ENCODE measurements at regions not wholly inside any gene's neighbourhood (a gene's known extent, or its start where the extent isn't known, plus 50 kb on each side); places are given as distances from the start of the nearest gene placed in this dataset.
A peak's percentile ranks its signal among the peaks of the same experiment; 100 is the strongest.

DNA sequence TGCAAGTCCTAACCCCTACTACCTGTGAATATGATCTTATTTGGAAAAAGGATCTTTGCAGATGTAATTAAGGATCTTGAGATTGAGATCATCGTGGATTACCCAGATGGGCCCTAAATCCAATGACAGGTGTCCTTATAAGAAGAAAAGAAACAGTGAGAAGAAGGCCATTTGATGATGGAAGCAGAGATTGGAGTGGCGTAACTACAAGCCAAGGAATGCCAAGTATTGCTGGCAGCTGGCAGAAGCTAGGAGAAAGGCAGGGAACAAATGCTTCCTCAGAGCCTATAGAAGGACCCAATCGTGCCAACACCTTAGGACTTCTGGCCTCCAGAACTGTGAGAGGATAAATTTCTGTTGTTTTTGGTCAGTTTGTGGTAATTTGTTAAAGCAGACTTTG lies 70.1 kb upstream of the PALM2AKAP2 start:
- TF ChIP-seq, protein P1, sequence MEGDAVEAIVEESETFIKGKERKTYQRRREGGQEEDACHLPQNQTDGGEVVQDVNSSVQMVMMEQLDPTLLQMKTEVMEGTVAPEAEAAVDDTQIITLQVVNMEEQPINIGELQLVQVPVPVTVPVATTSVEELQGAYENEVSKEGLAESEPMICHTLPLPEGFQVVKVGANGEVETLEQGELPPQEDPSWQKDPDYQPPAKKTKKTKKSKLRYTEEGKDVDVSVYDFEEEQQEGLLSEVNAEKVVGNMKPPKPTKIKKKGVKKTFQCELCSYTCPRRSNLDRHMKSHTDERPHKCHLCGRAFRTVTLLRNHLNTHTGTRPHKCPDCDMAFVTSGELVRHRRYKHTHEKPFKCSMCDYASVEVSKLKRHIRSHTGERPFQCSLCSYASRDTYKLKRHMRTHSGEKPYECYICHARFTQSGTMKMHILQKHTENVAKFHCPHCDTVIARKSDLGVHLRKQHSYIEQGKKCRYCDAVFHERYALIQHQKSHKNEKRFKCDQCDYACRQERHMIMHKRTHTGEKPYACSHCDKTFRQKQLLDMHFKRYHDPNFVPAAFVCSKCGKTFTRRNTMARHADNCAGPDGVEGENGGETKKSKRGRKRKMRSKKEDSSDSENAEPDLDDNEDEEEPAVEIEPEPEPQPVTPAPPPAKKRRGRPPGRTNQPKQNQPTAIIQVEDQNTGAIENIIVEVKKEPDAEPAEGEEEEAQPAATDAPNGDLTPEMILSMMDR (conservative IDR thresholded peaks at IDR 0.05; ENCODE audit: low read depth, low read length): no peak
- H3K4me3 ChIP-seq (ENCODE audit: low read depth, low read length): no peak overlapping the region

DNA sequence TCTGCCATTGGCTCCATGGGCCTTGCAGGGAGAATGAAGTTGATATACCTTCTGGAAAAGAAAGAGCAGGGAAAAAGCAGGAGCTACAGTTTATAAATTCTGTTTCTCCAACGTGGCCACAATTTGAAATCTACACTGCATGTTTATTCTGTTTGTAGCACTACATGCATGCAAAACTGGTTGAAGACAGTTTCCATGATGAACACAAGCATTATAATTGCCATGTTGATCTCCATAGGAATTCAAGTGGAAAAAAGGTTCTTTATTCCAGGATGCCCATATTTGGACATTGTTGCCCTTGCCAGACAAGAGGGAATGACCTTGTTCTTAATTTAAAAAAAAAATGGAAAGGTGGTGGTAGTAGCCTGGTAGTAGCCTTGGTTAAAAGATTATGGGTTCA lies 69.2 kb upstream of the PALM2AKAP2 start:
- no peak overlapping the region for H3K4me3 ChIP-seq (ENCODE audit: low read depth, low read length)
- no peak for DNase-seq (ENCODE audit: low read depth)
- TF ChIP-seq, protein P1 (conservative IDR thresholded peaks at IDR 0.05; ENCODE audit: low read depth, low read length): no peak

More for the DNA sequence above, 70.1 kb upstream of the PALM2AKAP2 start:
- no peak for DNase-seq (ENCODE audit: low read depth)

DNA sequence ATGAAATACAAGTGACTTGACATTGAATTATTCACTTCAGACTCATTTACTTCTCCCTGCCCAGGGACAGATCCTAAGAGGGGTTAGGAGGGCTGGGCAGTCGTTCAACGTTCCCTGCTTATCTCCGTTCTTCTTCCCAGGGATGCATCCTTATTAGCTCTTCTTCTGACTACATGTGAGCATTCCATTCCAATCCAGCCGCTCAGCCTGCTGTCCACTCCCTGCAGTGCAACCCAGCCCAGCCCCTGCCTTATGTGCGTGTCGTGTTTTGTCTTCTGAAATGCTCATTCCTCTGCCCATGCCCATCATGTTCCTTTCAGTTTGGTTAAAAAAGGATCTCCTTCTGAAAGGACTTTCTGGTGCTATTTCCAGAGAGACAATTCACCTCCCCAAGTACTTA lies 64.7 kb upstream of the PALM2AKAP2 start:
- TF ChIP-seq, protein P1 (conservative IDR thresholded peaks at IDR 0.05; ENCODE audit: low read depth, low read length): no peak
- DNase-seq (ENCODE audit: low read depth): no peak
- H3K4me3 ChIP-seq (ENCODE audit: low read depth, low read length): no peak overlapping the region

DNA sequence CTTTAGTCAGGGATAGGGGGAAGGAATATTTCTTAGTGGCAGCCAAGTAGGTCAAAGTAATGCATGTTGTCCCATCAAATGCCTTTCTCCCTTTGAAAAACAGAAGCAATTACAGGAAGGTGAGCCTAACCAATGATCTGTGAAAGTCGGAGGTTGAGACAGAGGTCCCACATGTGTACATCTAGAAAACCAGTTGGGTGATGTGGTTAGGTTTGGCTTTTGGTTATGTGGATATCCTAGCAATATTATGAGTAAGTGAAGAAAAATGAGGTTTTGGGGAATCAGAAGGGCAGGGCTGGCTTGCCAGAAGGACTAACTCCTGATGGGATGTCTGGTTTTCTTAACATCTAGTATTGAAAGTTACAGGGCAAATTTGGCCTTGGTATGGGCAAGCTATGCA lies 63.4 kb upstream of the PALM2AKAP2 start:
- H3K4me3 ChIP-seq (ENCODE audit: low read depth, low read length): no peak overlapping the region
- no peak for DNase-seq (ENCODE audit: low read depth)
- TF ChIP-seq, protein P1 (conservative IDR thresholded peaks at IDR 0.05; ENCODE audit: low read depth, low read length): no peak

DNA sequence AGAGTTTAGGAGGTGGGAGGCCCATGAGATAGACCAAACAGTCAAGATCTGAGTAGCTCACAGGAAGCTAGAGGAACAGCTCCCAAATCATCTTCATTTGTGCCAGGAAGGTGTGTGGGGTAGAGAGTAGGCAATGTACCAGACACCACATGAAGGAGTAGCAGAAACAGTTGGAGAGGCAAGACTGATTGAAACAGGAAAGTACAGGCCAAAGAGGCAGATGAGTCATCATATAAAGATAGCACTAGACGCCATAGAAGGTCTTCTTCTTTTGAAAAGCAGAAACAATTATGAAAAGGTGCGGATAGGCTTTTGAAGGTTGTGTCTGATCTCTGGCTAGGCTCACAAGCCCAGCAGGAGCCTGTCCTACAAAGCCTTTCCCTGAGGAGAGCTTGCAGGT lies 62.7 kb upstream of the PALM2AKAP2 start:
- TF ChIP-seq, protein P1 (conservative IDR thresholded peaks at IDR 0.05; ENCODE audit: low read depth, low read length): no peak
- no peak overlapping the region for H3K4me3 ChIP-seq (ENCODE audit: low read depth, low read length)
- DNase-seq (ENCODE audit: low read depth): no peak

DNA sequence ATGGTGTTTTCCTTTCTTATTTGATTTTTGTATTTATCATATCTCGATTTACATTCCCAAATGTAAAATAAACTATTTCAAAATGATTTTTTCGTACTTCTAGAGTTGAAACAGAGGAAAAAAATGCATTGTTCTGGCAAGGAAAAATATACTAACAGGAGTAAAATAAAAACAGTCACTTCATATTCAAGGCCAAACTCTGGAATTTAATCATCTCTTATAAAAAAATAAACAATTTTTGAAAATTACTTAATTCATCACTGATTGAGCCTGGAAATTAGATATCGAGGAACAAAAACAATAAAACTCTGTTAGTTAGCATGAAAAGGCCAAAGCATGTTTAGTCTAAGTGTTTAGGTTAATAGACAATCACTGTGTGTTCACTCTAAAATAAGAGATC lies 61.1 kb upstream of the PALM2AKAP2 start:
- DNase-seq (ENCODE audit: low read depth): no peak
- no peak overlapping the region for H3K4me3 ChIP-seq (ENCODE audit: low read depth, low read length)

DNA sequence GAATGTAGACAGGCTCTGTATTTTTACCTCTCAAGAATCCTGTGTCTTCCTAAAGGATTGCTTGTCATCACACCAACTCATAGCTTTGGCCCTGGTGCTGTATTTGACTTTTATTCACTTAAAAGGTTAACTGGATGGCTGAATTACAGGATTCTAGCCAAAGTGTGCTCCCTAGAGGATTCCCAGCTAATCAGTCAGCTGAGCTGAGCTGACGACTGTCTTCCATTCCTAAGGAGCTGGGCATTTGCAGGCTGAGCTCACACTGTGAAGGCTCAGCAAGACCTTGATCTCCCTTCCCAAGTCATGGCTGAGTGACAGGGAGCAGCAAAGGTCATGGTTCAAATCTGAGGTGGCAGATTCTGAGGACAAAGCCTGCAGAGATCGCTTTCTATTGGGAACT lies 59.0 kb upstream of the PALM2AKAP2 start:
- H3K4me3 ChIP-seq (ENCODE audit: low read depth, low read length): no peak overlapping the region
- DNase-seq (ENCODE audit: low read depth): peak; percentile 18
- TF ChIP-seq, protein P1 (conservative IDR thresholded peaks at IDR 0.05; ENCODE audit: low read depth, low read length): peak; percentile 11

More for the DNA sequence above, 61.1 kb upstream of the PALM2AKAP2 start:
- TF ChIP-seq, protein P1 (conservative IDR thresholded peaks at IDR 0.05; ENCODE audit: low read depth, low read length): no peak
